HG03354 (cell line): ENCODE measurements at regions not wholly inside any gene's neighbourhood (a gene's known extent, or its start where the extent isn't known, plus 50 kb on each side); places are given as distances from the start of the nearest gene placed in this dataset.
"Not testable (repeated sequence)": the region's sequence is repeated elsewhere in the genome, so short reads cannot be mapped to it uniquely, and the experiment has no call there.

ENCODE experiments used
- ATAC-seq: cut with Tn5 transposase; IDR thresholded peaks from one replicate; pipeline ENCODE4 v1.9.1; 2021; ENCODE audit warnings: mild to moderate bottlenecking; ENCODE audit not compliant: unreplicated experiment, poor library complexity, severe bottlenecking

GRCh38 chr6:74567281-74567922 is 638.5 kb downstream of the COL12A1 start:
- no peak for ATAC-seq

DNA sequence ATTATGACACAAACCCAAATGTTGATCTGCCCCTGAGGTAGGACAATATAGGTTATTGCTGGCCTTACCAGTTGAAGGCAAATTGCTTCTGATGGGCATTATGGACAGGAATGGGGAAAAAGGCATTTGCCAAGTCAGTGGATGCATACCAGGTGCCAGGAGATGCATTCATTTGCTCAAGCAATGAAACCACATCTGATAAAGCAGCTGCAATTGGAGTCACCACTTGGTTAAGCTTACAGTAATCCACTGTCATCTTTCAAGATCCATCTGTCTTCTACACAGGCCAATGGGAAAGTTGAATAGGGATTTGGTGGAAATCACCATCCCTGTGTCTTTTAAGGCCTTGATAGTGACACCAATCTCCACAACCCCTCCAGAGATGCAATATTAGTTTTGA is 648.6 kb downstream of the COL12A1 start:
- no peak for ATAC-seq

GRCh38 chr6:74554041-74554440 is 651.8 kb downstream of the COL12A1 start:
- no peak for ATAC-seq

DNA sequence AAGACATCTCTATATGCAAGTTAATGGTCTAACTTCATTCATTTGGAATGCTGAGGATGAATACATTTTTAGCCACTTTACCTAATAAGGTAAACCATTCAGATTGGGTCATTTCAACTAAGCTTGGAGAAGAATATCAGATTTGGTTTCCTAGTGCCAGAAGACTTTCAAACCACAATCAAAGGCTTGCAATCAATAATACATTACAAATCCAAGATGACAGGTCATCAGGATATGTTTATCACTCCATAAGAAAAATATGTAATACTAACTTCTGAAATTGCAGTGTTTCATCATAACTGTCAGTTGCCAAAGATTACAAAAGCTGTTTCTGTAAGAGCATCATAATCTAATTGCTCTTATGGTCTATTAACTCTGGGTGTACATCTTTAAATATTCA is 654.0 kb downstream of the COL12A1 start:
- ATAC-seq, result no peak

DNA sequence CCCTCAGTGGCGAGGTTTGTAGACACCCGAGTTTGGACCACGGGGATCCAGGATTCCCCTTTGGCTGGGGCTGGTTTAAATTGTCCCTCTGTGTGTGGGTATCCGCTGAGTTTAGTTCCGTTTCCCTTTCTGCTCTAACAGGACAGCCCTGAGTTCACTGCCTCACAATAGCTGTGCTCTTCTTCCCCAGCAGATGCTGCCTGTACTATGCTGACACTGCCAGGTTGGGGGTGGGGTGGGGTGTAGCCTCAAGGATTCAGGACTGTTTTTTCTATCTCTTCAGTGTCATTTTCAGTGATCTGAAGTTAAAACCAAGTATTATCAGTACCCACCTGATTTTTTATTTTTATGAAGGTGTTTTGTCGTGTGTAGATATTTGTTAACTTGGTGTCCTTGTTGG is 655.0 kb downstream of the COL12A1 start:
- no peak for ATAC-seq

DNA sequence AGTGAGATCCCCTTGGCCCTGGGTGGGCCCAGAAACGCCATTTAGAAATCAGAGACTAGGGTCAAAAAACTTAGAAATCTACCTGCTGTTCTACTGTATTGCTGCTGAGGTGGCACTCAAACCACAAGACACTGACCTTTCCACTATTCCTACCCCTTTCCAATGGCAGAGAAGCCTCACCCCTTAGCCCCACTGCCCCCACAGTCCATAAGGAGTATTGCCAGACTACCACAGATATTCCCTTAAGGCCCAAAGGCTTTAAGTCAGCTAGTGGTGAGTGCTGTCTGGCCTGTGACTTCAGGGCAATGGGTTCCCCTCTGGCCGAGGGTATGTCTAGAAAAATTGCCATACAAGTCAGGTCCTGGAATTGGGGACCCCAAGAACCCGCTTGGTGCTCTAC is 656.1 kb downstream of the COL12A1 start:
- ATAC-seq, result no peak

- ATAC-seq, result no peak
Measured at GRCh38 chr6:74534465-74535211, 671.2 kb downstream of the COL12A1 start.

- no peak for ATAC-seq
Measured at GRCh38 chr6:74519163-74519562, 686.7 kb downstream of the COL12A1 start.

DNA sequence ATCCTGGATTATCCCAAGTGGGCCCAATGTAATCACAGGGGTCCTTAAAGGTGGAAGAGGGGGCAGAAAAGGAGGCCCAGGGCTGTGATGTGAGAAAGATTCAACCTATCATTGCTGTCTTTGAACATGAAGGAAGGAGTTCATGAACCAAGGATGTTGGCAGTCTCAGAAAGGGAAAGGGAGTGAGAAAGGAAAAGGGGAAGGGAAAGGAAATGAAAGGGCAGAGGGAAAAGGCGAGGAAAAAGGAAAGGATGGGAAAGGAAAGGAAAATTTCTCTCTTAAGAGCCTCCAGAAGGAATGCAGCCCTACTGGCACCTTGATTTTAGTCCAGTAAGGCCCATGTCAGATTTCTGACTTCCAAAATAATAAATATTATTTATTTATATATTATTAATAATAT is 687.8 kb downstream of the COL12A1 start:
- ATAC-seq, result no peak

DNA sequence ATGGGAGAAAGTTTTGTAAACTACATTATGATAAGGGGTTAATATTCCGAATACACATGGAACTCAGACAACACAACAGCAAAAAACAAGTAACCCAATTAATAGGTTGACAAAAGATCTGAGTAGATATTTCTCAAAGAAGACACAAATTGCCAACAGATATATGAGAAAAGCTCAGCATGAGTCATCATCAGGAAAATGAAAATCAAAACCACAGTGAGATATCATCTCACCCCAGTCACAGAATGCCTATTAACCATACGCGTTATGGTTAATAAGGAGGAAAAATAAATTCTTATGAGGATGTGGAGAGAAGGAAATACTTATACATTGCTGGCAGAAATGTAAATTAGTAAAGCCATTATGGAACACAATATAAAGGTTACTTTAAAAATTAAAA is 695.0 kb downstream of the COL12A1 start:
- ATAC-seq, result no peak

DNA sequence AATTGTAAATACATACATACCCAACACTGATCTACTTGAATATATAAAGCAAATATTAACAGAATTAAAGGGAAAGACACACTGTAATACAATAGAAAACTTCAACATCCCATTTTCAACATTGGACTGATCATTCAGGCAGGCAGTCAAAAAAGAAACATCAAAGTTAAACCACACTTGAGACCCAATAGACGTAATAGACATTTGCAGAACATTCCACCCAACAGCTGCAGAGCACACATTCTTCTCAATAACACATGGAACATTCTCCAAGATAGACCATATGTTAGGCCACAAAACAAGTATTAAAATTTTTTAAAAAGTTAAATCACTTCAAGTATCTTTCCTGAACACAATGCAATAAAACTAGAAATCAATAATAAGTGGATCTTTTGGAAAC is 698.2 kb downstream of the COL12A1 start:
- ATAC-seq, result no peak

GRCh38 chr6:74505391-74505790 is 700.5 kb downstream of the COL12A1 start:
- no peak for ATAC-seq

- ATAC-seq, result no peak
Measured at GRCh38 chr6:74504941-74505340, 700.9 kb downstream of the COL12A1 start.

DNA sequence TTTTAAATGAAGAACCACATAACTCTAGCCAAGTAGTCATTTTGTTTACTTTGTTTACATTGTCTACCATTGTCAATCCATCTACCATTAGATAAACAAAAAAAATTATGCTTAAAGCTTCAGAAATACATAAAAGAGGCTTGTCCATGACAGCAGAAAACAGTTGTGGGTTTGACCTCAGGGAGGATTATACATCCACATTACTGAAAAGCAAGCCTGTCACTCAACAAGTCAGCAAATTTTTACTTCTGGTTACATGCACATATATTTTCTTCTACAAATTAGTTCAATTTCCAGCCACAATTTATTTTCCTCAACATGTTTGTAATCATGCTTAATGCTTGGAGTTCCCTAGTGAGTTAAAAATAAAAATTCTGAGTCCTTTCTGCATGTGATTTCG is 713.3 kb downstream of the COL12A1 start:
- no peak for ATAC-seq

- peak; percentile 70 for ATAC-seq
Measured at GRCh38 chr6:74491844-74492374, 713.9 kb downstream of the COL12A1 start.

DNA sequence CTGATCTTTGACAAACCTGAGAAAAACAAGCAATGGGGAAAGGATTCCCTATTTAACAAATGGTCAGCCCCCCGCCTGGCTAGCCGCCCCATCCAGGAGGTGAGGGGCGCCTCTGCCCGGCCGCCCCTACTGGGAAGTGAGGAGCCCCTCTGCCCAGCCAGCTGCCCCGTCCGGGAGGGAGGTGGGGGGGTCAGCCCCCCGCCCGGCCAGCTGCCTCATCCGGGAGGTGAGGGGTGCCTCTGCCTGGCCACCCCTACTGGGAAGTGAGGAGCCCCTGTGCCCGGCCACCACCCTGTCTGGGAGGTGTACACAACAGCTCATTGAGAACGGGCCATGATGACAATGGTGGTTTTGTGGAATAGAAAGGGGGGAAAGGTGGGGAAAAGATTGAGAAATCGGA is 717.1 kb downstream of the COL12A1 start:
- ATAC-seq, result not testable (repeated sequence)

DNA sequence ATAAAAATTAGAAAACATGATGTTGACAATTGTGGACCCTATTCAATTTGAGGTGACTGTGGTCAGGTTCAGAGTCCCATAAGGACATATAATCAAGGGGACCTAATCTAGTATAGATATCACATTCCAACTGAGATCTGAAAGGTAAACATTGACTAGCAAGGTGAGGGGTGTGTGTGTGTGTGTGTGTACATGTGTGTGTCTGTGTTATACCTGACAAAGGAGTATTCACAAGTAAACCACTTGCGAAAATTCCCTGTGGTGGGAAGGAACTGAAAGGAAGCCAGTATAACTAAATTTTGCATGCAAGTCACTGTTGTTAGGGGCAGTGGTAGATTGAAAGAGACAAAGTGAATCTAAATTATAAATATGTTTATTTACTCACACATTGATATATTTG is 723.7 kb downstream of the COL12A1 start:
- ATAC-seq, result no peak

DNA sequence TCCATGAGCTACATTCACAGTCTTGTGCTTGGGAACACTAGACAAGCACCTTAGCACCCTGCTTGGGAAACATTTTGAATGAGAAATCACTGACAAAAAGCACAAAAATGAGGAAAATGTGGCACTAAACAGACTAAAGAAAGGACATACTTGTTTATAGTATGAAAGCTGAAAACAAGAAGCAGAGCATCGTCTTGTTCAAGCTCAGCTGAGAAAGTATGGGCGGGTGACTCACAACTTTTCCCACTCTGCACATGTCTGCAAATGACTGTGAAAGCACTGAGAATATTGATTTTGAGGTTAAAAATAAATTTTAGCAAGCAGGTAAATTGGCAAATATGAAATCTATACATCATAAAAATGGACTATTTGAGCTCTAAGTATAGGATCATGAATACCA is 725.3 kb downstream of the COL12A1 start:
- ATAC-seq, result no peak

GRCh38 chr6:74479960-74480359 is 725.9 kb downstream of the COL12A1 start:
- no peak for ATAC-seq

GRCh38 chr6:74479420-74479819 is 726.4 kb downstream of the COL12A1 start:
- ATAC-seq, result no peak

DNA sequence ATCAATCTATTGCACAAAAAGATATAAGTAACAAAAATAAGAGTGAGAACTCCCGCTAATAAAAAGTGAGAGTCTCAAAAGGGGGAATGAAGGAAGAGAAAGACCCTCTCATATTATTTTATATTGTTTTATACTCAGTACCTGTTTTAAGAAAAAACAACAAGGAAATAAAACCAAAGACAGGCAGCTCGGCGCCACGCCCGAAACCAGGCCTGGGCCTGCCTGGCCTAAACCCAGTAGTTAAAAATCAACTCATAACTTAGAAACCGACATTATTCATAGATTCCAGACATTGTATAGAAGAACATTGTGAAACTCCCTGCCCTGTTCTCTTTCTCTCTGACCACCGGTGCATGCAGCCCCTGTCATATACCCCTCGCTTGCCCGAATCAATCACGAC is 731.8 kb downstream of the COL12A1 start:
- ATAC-seq, result not testable (repeated sequence)
